Activated T-helper 1 cell treated with anti-CD3 and anti-CD28 coated beads, Interleukin-2, amount 50 U/mL, for 16 hours (primary cell): ENCODE measurements at regions not wholly inside any gene's neighbourhood (a gene's known extent, or its start where the extent isn't known, plus 50 kb on each side); places are given as distances from the start of the nearest gene placed in this dataset.

ENCODE experiments used
- DNase-seq, 2 donors: peaks; one replicate each; pipeline ENCODE4 v3.0.0-alpha.2; 2020; ENCODE audit warnings: low read depth in 1 of 2, low spot score in 1 of 2

DNA sequence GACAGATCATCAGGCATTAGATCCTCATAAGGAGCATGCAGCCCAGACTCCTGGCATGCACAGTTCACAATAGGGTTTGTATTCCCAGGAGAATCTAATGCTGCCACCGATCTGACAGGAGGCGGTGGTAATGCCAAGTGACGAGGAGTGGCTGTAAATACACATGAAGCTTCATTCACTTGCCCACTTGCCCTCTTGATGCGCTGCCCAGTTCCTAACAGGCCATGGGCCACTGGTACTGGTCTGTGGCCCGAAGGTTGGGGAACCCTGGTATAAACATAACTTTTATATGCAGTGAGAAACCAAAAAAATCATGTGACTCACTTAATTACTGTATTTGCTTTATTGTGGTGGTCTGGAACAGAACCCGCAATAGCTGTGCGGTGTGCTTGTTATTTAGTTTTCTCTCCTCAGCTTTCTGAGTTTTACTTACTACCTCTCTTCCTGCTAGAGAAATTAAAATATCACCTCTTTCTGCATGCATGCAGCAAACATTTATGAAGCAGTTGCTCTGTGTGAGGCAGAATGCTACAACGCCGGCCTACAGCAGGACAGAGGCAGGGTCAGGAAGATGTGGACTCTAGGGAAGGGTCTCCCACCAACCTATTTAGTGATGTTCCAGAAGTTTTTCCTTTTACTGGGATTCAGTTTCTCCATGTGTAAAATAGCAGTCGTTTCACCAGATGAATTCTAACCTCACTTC lies 151.3 kb downstream of the MAF start:
- no peak for DNase-seq

DNA sequence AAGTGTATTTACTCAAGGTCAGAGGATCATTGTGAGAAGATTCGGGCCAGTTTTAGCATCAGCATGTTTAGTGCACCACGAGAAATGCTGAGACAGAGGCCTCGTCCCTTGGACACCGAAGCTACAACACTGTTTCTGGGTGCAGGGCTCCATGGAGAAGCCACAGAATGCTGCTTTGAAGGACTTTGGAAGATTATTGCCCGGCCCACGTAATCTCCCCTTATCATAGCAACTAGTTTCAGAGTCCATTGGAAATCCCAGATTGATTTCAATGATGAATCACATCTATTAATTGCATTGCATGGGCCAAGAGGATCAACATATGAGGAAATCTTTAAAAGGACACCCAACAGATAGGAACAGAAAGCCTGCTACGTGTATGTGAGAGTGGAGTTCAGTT lies 156.0 kb downstream of the MAF start:
- DNase-seq: no peak

DNA sequence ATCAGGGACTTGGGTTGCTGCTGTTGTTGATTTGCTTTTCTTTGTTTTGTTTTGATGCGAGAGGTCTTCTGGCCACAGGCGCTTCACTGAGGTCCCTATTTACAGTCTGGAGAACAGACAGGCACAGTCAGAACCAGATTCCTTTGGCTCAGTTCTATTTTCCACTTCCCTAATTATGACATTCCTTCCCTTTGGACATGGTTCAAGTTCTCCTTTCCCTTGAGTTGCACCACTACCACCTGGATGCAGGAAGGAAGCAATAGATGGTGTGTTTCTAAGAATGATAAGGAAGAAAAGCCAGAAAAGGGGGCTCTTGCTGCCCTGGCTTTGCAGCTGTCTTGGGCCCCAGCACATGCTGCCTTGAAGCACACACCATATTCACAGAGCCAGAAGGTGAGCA lies 160.6 kb downstream of the MAF start:
- no peak for DNase-seq

DNA sequence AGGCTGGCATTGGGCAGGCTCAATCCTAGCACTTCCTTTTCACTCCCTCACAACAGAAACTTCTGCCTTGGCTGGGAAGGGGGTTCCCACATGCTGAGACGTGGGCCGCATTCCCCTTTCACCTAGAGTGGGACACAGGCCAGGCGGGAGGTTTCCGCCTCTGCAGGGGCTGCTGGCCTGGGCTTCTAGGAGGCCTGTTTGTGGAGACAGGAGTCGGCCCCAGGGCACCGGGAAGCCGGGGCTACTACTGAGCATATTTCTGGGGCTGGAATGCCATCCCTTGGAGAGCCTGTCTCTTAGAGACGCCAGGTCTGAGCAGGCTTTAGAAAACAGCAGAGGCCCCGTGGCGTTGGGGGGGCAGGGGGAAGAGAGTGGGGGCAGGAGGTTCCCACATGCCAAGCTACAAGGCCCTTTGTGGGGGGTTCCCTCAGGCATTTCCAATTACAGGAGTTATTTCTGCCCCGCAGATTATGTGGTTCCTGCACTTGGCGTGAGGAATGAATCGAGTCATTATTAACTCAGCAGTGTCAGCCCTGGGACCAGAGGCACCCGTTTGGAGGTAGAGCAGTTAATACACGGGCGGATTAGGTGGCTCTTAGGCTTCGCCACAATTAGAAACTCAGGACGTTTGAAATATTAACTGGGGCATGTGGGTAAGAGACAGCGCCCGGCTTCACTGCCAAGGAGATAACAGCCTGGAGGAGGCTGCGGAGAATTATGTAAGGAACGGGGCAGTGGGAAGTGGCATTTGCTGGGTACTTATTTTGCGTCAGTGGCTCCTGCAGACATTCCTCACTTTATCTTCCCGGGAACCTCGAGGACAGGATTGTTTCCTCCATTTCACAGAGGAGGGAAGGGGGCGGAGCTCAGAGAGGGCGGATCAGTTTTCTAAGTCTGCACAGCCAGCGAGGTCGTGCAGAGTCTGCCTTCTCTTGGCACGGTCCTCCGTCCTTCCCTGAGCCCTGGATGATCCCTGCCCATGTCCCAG lies 162.5 kb downstream of the MAF start:
- DNase-seq: no peak

DNA sequence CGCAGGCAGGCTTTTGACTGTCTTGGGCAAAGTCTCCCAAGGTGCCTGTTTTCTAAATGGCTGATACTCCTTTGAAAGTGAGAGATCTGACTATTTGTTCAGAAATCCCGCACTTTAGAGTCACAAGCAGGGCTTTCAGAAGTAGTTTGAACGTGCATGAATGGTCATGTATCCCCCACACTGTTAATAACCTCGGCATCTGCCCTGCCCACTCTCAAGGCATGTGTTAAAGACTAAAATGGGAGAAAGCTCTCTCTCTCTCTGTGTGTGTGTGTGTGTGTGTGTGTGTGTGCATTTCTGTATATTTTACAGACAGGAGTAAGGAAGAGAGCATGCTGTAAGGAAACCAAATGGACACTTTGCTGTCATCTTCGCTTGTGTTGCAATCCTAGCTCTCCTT lies 163.7 kb downstream of the MAF start:
- no peak for DNase-seq

DNA sequence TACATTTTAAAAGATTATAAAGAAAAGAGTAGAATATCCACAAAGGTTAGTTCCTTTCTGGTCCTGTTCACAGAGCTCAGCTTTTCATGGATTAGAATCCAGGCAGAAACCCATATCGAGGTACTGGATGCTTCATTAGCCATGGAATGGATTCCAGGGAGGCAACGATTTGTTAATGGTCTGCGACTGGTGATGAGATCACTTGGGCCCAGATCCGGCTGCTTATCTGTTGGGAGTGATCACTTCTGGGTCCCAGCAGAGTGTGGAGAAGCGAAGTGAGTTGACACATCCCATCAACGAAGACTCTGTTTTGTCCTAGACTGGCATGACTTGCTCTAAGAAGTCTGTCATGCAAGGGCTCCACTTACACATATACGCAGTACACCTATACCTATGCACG lies 165.8 kb downstream of the MAF start:
- no peak for DNase-seq

DNA sequence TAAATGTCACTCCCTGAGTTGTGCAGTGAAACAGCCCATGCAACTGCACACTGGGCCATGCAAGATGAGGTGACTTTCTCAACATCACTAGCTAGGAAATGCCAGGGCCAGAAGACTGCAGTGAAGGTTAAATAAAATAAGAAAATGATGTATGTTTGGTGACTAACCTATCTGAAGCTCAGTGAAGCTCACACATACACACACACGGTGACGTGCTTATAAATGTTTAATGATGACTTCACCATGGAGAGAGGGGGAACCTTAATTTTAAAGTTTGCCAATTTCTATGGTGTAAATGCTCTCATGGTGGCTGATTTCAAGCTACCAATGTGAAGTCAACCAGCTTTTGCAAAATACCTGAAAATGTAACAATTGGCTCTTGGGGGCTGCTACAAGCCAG lies 166.4 kb downstream of the MAF start:
- DNase-seq: no peak

DNA sequence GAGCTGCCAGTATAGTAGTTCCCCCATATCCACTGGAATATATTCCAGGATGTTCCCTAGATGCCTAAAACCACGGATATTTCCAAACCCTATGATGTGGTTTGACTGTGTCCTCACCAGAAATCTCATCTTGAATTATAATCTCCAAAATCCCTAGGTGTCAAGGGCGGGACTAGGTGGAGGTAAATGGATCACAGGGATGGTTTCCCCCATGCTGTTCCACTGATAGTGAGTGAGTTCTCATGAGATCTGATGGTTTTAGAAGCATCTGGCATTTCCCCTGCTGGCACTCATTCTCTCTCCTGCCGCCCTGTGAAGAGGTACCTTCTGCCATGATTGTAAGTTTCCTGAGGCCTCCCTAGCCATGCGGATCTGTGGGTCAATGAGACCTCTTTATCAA lies 168.6 kb downstream of the MAF start:
- DNase-seq: no peak

DNA sequence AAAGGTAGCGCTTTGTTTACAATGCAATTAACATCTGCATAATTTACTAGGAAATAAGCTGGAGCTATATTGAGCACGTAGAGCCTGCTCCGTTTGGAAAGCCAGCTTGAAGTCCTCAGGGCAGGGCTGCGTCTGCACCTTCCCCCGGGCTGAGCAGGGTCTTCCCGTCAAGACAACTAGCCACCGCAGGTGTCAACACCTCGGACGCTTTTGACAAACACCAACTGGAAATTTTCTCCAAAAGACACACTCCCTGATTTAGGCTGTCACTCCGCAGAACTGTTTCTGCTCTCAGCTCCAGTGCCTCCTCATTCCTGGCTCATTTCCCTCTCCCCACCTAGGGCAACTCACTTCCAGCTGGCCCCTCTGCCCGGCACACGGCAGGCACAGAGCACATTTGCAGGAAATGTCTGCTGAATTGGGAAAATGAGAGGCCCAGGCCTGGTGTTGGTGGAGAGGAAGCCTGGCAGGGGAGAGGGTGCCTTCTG lies 170.3 kb downstream of the MAF start:
- no peak for DNase-seq

DNA sequence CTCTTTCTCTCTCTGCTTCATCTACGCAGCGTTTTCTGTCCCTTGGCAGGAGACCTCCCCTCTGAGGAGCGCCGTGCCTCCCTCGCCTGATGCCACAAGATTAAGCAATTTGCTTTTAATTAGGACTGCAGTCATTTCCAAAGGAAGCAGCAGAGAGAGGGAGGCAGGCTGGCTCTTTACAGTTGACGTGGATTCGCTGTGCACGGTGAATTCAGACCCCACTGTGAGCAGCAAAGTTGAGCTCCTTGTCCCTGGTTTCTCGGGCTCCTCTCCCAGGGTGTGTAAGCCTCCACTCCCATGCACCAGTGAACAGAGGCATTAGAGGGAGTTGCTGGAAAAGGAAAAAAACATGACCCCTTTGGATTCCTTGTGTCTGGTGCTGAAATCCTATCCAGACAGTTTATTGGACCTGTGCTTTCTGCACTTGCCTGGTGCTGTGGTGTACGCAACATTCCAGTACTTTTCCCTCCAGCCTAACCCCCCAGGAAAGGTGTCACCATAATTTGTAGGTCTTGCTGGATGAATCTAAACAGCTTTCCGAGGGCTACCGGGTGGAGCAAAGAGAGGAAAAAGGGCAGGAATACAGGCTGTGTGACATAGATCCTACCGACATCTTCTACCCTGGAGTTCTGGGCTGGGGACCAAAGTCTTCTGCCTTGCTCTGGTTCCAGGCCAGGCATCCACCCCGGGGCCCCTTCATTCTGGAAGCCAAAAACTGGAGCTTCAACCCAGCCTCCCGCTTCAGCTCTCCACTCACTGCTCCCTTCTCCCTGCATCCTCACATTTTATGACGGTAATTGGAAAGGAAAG lies 171.0 kb downstream of the MAF start:
- no peak for DNase-seq

DNA sequence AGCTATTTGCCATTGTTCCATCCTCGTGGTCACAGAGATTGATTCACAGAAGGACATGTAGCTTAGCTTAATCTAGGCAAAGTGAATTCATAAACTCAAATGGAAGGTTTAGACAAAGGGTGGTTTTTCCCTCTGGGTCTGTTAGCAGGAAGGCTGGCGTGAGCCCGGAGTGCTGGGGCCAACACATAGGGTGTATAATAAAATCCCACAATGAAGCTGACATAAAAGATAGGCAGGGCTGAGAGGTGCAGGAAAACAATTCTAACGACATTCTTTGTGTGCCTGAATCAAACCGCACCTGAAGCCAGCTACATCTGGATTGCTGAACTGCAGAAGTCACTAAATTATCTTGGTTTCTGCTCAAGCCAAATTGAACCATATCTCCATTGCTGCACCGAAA lies 173.9 kb downstream of the MAF start:
- no peak for DNase-seq

DNA sequence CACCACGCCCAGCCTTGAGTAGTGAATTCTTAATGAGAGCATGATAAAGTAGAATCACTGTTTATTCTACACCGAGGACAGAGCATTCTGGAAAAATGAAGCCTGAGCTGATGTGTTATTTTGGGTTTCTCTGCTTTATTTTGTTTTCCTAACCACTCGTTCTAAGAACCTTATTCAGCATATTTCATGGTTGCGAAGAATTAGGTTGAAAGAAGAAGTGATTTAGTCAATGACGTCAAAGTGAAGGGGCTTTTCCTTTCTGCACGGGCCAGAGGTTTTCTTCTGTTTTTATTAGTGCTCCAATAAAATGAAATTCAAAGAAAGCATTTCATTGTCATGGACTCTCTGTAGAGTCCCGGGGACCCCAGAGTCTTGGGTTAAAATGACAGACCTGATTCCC lies 178.5 kb downstream of the MAF start:
- no peak for DNase-seq

DNA sequence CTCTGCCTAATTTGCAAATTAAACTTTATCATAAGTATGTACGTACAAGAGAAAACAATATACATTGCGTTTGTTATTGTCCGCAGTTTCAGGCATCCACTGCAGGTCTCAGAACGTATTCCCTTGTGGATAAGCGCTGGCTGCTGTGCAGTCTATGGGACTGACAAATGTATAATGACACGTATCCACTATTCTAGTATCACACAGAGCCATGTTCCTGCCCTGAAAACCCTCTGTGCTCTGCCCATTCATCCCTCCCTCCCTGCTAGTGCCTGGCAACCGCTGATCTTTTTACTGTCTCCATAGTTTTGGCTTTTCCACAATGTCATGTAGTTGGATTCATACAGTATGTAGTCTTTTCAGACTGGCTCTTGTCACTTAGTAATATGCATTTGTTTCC lies 179.4 kb downstream of the MAF start:
- no peak for DNase-seq

DNA sequence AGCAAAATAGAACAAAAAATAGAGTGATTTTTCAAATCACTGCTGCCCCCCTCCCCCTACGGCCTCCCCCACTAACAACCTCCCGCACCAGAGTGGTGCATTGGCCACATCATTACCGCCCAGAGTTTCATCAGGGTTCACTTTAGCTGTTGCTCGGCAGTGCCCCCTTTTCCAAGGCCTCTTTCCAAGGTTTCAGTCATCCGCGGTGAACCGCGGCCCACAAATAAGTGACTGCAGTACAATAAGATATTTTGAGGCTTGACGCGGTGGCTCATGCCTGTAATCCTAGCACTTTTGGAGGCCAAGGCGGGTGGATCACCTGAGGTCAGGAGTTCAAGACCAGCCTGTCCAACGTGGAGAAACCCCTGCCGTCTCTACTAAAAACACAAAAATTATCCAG lies 180.0 kb downstream of the MAF start:
- DNase-seq: no peak

DNA sequence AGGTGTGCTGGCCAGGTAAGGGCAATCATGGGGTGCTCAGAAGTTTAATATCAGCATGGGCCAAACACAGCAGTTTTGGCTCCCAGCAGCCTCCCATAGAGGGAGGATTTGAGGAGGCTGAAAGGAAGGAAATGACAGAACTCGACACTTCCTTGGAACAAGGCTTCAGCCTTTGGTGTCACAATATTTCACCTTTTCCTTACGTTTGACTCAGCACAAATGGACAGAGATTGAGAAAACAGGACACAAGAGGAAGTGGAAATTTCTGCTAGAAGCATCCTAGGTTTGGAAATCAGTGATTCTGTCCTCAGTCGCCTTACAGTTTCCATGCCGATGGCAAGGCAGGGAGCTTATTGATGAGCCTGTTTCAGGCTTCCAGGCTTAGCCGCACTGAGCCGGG lies 181.4 kb downstream of the MAF start:
- DNase-seq: no peak

DNA sequence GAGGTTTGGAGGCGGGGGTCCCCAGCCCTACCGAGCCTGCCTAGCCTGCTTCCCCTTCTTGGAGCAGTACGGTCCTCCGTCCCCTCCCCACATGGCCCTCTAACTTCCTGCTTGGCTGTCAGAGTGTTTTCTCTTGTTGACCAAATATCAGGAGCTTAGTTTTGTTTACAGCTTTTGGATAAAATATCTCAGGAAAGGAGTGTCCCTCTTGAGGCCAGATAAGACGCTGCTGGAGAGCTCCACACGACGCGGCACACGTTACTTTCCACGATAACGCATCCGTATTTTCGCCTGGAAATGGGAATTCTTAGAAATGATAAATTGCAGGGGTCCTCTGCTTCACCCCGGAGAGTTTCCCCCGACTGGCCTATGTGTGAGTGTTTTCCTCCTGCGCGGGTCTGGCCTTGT lies 182.9 kb downstream of the MAF start:
- DNase-seq: no peak

DNA sequence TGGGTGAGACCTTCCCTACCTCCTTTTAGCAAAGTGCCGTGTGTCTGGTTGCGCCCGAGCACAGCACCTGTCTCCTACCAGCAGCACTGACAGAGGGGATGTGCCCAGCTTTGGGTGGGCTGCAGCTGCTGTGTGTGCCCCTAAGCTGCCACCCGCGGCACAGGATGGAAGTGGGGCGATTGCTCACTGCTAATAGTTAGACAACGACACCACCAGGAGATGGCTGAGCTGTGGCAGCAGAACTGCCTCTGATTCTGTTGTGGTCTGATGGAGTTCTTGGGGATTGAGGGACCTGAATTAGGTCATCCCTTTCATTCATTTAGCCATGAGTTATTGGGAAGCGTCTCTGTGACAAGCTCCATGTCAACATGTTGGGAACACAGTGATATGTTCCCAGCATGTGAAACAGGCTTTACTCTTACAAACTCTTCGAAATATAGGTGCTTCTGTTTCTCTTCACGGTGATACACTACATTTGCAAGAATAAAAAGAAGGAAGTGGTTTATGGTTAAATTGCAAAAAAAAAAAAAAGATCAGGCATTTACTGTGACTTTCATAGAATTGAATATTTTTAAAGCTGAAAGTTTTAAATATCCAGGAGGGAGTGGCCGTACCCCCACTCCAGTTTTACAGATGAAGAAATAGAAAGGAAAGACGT lies 184.4 kb downstream of the MAF start:
- DNase-seq: no peak

DNA sequence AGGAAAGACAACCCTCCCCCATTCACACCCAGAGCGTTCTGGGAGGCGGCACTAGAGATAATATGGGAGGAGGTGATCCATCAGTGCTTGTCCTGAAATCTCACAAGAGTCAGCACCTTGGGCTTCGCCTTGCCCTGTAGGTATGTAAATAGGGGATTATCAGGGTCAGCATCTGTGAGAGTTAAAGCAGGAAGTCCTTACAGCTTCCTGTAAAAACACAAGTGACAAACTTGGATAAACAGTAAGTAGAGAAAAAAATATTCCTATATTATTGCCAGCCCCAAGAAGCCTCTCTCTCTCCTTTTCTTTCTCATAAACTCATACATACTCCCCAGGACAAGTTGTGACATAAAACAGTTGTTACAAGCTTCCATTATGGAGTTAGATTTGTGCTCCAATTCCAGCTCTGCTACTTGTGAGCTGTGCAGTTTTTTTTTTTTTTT lies 187.7 kb downstream of the MAF start:
- DNase-seq: no peak

DNA sequence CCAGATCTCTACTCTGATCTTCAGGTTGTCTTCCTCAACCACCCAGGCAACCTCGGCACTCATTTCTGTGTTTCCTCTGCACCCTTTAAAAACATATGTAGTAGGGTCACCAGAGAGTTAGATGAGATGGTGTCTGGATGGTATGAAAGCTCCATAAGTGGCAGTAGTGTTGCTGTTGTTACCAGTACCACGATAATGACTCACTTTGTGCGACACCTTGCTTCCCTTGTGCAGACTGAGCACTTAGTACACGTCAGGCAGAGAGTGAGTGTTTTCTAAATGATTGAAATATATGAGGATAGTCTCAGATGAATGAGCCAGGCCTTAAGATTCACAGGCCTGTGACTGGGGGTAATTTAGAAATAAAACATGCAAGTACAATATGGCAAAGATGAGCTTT lies 188.7 kb downstream of the MAF start:
- no peak for DNase-seq

DNA sequence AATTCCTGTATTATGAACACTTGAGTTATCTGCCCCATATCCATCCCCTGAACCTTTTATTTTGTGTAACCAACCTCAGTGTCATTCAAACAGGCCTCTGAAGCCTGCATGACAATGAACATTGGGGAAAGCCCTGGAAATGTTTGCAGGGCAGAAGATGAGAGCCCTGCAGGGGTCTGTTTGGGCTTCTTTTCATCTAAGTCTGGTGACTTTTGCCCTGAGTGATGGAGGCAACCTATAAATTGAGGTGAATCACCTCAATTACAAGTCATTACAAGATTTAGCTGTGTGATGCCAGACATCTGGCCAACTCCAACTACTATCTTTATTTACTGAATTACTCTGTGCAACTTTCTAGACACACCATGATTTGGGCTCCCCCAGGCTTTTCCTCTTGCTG lies 189.2 kb downstream of the MAF start:
- DNase-seq: no peak

DNA sequence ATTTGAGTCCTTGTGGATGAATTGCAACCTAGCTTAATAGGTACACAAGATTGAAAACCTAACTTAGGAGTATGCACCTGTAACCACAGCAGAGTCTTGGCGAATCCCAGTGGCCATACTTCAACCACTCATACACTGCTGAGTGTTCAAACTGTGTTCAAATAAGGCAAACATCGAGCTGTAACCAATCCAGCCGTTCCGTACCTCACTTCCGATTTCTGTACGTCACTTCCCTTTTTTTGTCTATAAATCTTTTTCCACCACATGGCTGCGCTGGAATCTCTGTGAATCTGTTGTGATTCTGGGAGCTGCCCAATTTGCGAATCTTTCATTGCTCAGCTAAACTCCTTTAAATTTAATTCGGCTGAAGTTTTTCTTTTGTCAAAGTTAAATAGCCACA lies 190.6 kb downstream of the MAF start:
- no peak for DNase-seq
